RPMI8226 (cell line): ENCODE measurements at regions not wholly inside any gene's neighbourhood (a gene's known extent, or its start where the extent isn't known, plus 50 kb on each side); places are given as distances from the start of the nearest gene placed in this dataset.

Source experiments
- DNase-seq: peaks from one replicate; pipeline ENCODE4 v3.0.0-alpha.2; 2015

- no peak for DNase-seq
Observed at GRCh38 chr21:17436626-17437111, 76.2 kb upstream of the CXADR start.

GRCh38 chr21:17438635-17439034 is 74.2 kb upstream of the CXADR start:
- no peak for DNase-seq

- DNase-seq = no peak
Observed at GRCh38 chr21:17440969-17441368, 71.9 kb upstream of the CXADR start.

- no peak for DNase-seq
Observed at GRCh38 chr21:17441370-17441769, 71.5 kb upstream of the CXADR start.

- DNase-seq = no peak
Observed at GRCh38 chr21:17442165-17442564, 70.7 kb upstream of the CXADR start.

- no peak for DNase-seq
Observed at GRCh38 chr21:17444828-17445227, 68.0 kb upstream of the CXADR start.

- no peak for DNase-seq
Observed at GRCh38 chr21:17446737-17447136, 66.1 kb upstream of the CXADR start.

- DNase-seq = no peak
Observed at GRCh38 chr21:17449701-17450100, 63.1 kb upstream of the CXADR start.

- no peak for DNase-seq
Observed at GRCh38 chr21:17451364-17451891, 61.4 kb upstream of the CXADR start.

GRCh38 chr21:17454315-17455027 is 58.4 kb upstream of the CXADR start:
- DNase-seq = peak; percentile 80

- DNase-seq = no peak
Observed at GRCh38 chr21:17455028-17455353, 57.9 kb upstream of the CXADR start.

GRCh38 chr21:17455451-17455850 is 57.4 kb upstream of the CXADR start:
- peak; percentile 7 for DNase-seq

GRCh38 chr21:17458279-17458678 is 54.6 kb upstream of the CXADR start:
- DNase-seq = no peak

GRCh38 chr21:17460094-17460493 is 52.7 kb upstream of the CXADR start:
- no peak for DNase-seq

GRCh38 chr21:17461014-17461413 is 51.8 kb upstream of the CXADR start:
- DNase-seq = no peak

- no peak for DNase-seq
Observed at GRCh38 chr21:17461582-17461981, 51.3 kb upstream of the CXADR start.

GRCh38 chr21:17462276-17462981 is 50.4 kb upstream of the CXADR start:
- DNase-seq = no peak
